Fibroblast of lung (primary cell): ENCODE measurements at regions not wholly inside any gene's neighbourhood (a gene's known extent, or its start where the extent isn't known, plus 50 kb on each side); places are given as distances from the start of the nearest gene placed in this dataset.

Experiments
- EZH2 ChIP-seq: IDR thresholded peaks from 2 replicates; pipeline ENCODE4 v1.5.1; 2012; ENCODE audit warnings: low read length, control low read depth, mild to moderate bottlenecking; ENCODE audit errors: missing control alignments
- TF ChIP-seq, protein P1 (sequence below), 2 donors: IDR thresholded peaks in 1 of 2; conservative IDR thresholded peaks in 1 of 2; 1 replicate in 1 of 2; 2 replicates in 1 of 2; pipeline ENCODE4 v1.5.1; 2011 to 2012; ENCODE audit warnings: low read length in 2 of 2, control low read depth in 1 of 2, inconsistent platforms in 1 of 2, low read depth in 1 of 2, mild to moderate bottlenecking in 1 of 2

DNA sequence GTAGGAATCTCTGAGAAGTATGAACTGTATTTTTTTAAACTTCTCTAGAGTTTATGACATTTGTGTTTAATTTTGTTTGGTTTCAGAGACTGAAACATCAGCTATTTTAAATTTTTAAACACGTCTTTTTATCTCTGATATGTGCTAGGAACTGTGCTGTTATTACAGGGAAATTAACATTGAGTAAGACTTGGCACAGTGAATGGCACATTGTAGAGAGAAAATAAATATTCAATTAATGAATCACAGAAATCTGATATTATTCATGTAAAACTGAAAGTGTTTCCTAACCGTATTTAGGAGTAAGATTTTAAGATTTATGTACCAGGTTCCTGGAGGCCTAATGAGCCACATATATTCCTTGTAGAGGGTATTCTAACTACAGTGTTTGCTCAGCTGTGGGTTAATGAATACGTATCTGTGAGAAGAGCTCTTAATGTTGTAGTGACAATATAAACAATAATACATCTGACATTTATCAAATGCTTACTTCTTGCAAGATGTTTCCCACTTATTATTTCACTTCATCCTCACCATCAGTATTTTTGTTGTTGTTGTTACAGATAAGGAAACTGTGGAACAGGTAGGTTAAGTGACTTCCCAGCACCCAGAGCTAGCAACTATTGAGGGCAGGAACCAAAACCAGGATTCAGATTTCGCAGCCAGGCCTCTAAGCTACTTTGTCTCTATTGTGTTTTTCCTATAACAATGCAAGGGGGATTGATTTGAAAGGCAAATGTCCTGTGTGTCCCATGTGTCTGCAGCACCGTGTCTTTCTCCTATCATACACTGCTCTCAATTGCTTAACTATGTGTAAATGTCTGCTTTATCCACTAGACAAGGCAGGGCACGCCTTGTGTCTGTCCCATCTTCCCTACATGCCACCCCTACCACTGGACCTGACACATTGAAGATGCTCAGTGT is 121.1 kb upstream of the FAM9C start:
- TF ChIP-seq, protein P1, sequence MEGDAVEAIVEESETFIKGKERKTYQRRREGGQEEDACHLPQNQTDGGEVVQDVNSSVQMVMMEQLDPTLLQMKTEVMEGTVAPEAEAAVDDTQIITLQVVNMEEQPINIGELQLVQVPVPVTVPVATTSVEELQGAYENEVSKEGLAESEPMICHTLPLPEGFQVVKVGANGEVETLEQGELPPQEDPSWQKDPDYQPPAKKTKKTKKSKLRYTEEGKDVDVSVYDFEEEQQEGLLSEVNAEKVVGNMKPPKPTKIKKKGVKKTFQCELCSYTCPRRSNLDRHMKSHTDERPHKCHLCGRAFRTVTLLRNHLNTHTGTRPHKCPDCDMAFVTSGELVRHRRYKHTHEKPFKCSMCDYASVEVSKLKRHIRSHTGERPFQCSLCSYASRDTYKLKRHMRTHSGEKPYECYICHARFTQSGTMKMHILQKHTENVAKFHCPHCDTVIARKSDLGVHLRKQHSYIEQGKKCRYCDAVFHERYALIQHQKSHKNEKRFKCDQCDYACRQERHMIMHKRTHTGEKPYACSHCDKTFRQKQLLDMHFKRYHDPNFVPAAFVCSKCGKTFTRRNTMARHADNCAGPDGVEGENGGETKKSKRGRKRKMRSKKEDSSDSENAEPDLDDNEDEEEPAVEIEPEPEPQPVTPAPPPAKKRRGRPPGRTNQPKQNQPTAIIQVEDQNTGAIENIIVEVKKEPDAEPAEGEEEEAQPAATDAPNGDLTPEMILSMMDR (conservative IDR thresholded peaks at IDR 0.05 in 1 of 2, IDR thresholded peaks at IDR 0.05 in 1 of 2; ENCODE audit: low read depth in 1 of 2, low read length in 2 of 2) = no peak
- no peak for TF ChIP-seq EZH2
